ENCODE measurements at regions not wholly inside any gene's neighbourhood (a gene's known extent, or its start where the extent isn't known, plus 50 kb on each side); places are given as distances from the start of the nearest gene placed in this dataset.

DNA sequence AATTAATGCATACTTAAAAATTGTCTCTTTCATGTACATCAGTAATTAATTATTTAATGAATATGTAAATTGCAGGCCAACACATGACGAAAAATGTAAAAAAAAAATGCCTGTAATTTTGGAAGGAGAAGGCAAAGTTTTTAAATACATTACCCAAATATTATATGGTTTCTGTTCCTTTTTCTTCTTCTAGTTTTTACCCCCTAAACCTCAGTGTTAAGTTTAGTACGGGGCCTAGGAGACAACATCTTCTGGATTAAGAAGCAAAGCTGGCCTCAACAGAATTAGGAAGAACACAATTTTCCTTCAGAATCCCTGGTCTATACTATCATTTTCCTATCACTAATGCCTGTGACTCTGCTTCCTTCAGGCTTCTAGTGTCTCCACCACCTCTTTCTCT, 459.3 kb upstream of the NRP1 start (continued):
- TF ChIP-seq, protein P1, sequence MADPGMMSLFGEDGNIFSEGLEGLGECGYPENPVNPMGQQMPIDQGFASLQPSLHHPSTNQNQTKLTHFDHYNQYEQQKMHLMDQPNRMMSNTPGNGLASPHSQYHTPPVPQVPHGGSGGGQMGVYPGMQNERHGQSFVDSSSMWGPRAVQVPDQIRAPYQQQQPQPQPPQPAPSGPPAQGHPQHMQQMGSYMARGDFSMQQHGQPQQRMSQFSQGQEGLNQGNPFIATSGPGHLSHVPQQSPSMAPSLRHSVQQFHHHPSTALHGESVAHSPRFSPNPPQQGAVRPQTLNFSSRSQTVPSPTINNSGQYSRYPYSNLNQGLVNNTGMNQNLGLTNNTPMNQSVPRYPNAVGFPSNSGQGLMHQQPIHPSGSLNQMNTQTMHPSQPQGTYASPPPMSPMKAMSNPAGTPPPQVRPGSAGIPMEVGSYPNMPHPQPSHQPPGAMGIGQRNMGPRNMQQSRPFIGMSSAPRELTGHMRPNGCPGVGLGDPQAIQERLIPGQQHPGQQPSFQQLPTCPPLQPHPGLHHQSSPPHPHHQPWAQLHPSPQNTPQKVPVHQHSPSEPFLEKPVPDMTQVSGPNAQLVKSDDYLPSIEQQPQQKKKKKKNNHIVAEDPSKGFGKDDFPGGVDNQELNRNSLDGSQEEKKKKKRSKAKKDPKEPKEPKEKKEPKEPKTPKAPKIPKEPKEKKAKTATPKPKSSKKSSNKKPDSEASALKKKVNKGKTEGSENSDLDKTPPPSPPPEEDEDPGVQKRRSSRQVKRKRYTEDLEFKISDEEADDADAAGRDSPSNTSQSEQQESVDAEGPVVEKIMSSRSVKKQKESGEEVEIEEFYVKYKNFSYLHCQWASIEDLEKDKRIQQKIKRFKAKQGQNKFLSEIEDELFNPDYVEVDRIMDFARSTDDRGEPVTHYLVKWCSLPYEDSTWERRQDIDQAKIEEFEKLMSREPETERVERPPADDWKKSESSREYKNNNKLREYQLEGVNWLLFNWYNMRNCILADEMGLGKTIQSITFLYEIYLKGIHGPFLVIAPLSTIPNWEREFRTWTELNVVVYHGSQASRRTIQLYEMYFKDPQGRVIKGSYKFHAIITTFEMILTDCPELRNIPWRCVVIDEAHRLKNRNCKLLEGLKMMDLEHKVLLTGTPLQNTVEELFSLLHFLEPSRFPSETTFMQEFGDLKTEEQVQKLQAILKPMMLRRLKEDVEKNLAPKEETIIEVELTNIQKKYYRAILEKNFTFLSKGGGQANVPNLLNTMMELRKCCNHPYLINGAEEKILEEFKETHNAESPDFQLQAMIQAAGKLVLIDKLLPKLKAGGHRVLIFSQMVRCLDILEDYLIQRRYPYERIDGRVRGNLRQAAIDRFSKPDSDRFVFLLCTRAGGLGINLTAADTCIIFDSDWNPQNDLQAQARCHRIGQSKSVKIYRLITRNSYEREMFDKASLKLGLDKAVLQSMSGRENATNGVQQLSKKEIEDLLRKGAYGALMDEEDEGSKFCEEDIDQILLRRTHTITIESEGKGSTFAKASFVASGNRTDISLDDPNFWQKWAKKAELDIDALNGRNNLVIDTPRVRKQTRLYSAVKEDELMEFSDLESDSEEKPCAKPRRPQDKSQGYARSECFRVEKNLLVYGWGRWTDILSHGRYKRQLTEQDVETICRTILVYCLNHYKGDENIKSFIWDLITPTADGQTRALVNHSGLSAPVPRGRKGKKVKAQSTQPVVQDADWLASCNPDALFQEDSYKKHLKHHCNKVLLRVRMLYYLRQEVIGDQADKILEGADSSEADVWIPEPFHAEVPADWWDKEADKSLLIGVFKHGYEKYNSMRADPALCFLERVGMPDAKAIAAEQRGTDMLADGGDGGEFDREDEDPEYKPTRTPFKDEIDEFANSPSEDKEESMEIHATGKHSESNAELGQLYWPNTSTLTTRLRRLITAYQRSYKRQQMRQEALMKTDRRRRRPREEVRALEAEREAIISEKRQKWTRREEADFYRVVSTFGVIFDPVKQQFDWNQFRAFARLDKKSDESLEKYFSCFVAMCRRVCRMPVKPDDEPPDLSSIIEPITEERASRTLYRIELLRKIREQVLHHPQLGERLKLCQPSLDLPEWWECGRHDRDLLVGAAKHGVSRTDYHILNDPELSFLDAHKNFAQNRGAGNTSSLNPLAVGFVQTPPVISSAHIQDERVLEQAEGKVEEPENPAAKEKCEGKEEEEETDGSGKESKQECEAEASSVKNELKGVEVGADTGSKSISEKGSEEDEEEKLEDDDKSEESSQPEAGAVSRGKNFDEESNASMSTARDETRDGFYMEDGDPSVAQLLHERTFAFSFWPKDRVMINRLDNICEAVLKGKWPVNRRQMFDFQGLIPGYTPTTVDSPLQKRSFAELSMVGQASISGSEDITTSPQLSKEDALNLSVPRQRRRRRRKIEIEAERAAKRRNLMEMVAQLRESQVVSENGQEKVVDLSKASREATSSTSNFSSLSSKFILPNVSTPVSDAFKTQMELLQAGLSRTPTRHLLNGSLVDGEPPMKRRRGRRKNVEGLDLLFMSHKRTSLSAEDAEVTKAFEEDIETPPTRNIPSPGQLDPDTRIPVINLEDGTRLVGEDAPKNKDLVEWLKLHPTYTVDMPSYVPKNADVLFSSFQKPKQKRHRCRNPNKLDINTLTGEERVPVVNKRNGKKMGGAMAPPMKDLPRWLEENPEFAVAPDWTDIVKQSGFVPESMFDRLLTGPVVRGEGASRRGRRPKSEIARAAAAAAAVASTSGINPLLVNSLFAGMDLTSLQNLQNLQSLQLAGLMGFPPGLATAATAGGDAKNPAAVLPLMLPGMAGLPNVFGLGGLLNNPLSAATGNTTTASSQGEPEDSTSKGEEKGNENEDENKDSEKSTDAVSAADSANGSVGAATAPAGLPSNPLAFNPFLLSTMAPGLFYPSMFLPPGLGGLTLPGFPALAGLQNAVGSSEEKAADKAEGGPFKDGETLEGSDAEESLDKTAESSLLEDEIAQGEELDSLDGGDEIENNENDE (IDR thresholded peaks at IDR 0.05; ENCODE audit: insufficient replicate concordance, low read length), result no peak

Measured in H1 (cell line).